A673 (cell line): ENCODE measurements at regions not wholly inside any gene's neighbourhood (a gene's known extent, or its start where the extent isn't known, plus 50 kb on each side); places are given as distances from the start of the nearest gene placed in this dataset.

Experiments used
- BruUV-seq: library from RNA; stranded (reverse); fragments of 400-500 nt; replicated peaks from 2 replicates; lab custom pipeline; 2021; lab: Mats Ljungman, UMichigan
- CTCF ChIA-PET: fragments of 300-600 bp; sonication (Branson Sonifier 250); formaldehyde crosslinking; loops from one replicate; lab custom pipeline; 2022; ENCODE audit warnings: antibody characterized with exemption; lab: Charles Lee
- POLR2A ChIA-PET: fragments of 300-600 bp; sonication (Branson Sonifier 250); formaldehyde crosslinking; loops from one replicate; lab custom pipeline; 2022; ENCODE audit warnings: antibody characterized with exemption; ENCODE audit not compliant: low non-redundant PET; lab: Charles Lee
- DNase-seq: peaks from one replicate; pipeline ENCODE4 v3.0.0-alpha.2; 2015; ENCODE audit warnings: low spot score
- H3K27ac ChIP-seq: fragments of 200-600 bp; sonication (generic); 2 replicates; pipeline ENCODE4 v1.5.1; 2016; ENCODE audit warnings: mixed run types, low read depth, mild to moderate bottlenecking, mixed read lengths, antibody characterized with exemption, low read length; ENCODE audit not compliant: poor library complexity, severe bottlenecking
- H3K27me3 ChIP-seq: fragments of 200-600 bp; sonication (generic); replicated peaks from 2 replicates; pipeline ENCODE4 v1.6.1; 2017; ENCODE audit warnings: mixed run types, low read depth, mild to moderate bottlenecking, mixed read lengths, antibody characterized with exemption, low read length; ENCODE audit not compliant: insufficient read depth, poor library complexity
- H3K36me3 ChIP-seq: fragments of 200-600 bp; sonication (generic); 2 replicates; pipeline ENCODE4 v1.6.1; 2016; ENCODE audit warnings: mixed run types, mild to moderate bottlenecking, mixed read lengths, antibody characterized with exemption, low read length; ENCODE audit not compliant: insufficient read depth, poor library complexity, severe bottlenecking
- H3K4me1 ChIP-seq: fragments of 200-600 bp; sonication (generic); 2 replicates; pipeline ENCODE4 v1.6.1; 2017; ENCODE audit warnings: mixed run types, mild to moderate bottlenecking, mixed read lengths, antibody characterized with exemption, low read length; ENCODE audit not compliant: insufficient read depth, poor library complexity, severe bottlenecking
- H3K4me3 ChIP-seq: fragments of 200-600 bp; sonication (generic); 2 replicates; pipeline ENCODE4 v1.5.1; 2016; ENCODE audit warnings: low read depth, mixed run types, mild to moderate bottlenecking, mixed read lengths, low read length; ENCODE audit not compliant: poor library complexity, severe bottlenecking
- H3K9me3 ChIP-seq: fragments of 200-600 bp; sonication (generic); 2 replicates; pipeline ENCODE4 v1.6.1; 2016; ENCODE audit warnings: mixed run types, low read depth, mild to moderate bottlenecking, mixed read lengths, antibody characterized with exemption, low read length; ENCODE audit not compliant: poor library complexity, severe bottlenecking
- CTCF ChIP-seq: fragments of 300-800, 200-600 bp; sonication (generic); conservative IDR thresholded peaks from 2 replicates; pipeline ENCODE4 v1.5.1; 2017; ENCODE audit warnings: low read depth, mild to moderate bottlenecking, antibody characterized with exemption, low read length, moderate library complexity, mixed read lengths
- EZH2 ChIP-seq: fragments of 200-600 bp; sonication (generic); IDR thresholded peaks from 2 replicates; pipeline ENCODE4 v1.6.1; 2017; ENCODE audit warnings: borderline replicate concordance, low read depth, mild to moderate bottlenecking, mixed read lengths, antibody characterized with exemption, low read length; ENCODE audit not compliant: poor library complexity, severe bottlenecking
- intact Hi-C: fragments of 100-400 bp; cut with micrococcal nuclease; formaldehyde crosslinking; loops from one replicate; pipeline ENCODE4 v1.10.0; 2022; ENCODE audit not compliant: unreplicated experiment

GRCh38 chr7:19589446-19589845, 119.4 kb downstream of the POLR1F start:
- Histone ChIP-seq H3K36me3 (no peaks in the 10 kb centered on the region), H3K9me3 (no peaks in the 10 kb centered on the region), H3K27me3 (no peaks in the 10 kb centered on the region), H3K27ac (no peak overlapping the region), H3K4me3 (no peak overlapping the region), H3K4me1 (no peaks in the 10 kb centered on the region)
- BruUV-seq: no TSS peak
- TF ChIP-seq CTCF (no peak), EZH2 (no peak)
- ChIA-PET POLR2A (no interaction called here), CTCF (no interaction called here)
- DNase-seq: no peak
- intact Hi-C loops: no loop called here

- H3K27me3 ChIP-seq: no peaks in the 10 kb centered on the region
- no TSS peak for BruUV-seq
- H3K36me3 ChIP-seq: no peaks in the 10 kb centered on the region
- TF ChIP-seq EZH2: no peak
- TF ChIP-seq CTCF: peak; percentile 39
- ChIA-PET POLR2A (no interaction called here), CTCF (no interaction called here)
- peak; percentile 4 for DNase-seq
- no peaks in the 10 kb centered on the region for H3K4me1 ChIP-seq
- no peak overlapping the region for H3K4me3 ChIP-seq
- H3K9me3 ChIP-seq: no peaks in the 10 kb centered on the region
- intact Hi-C loops: no loop called here
- H3K27ac ChIP-seq: no peak overlapping the region
Observed at GRCh38 chr7:19587291-19587690, 121.5 kb downstream of the POLR1F start.

GRCh38 chr7:19585761-19586160, 123.1 kb downstream of the POLR1F start:
- H3K27ac ChIP-seq: no peak overlapping the region
- no peaks in the 10 kb centered on the region for H3K27me3 ChIP-seq
- BruUV-seq: no TSS peak
- TF ChIP-seq EZH2 (no peak), CTCF (no peak)
- H3K4me3 ChIP-seq: no peak overlapping the region
- H3K9me3 ChIP-seq: no peaks in the 10 kb centered on the region
- ChIA-PET CTCF (no interaction called here), POLR2A (no interaction called here)
- no peaks in the 10 kb centered on the region for H3K36me3 ChIP-seq
- H3K4me1 ChIP-seq: no peaks in the 10 kb centered on the region
- no peak for DNase-seq
- intact Hi-C loops: no loop called here
